ENCODE measurements at regions not wholly inside any gene's neighbourhood (a gene's known extent, or its start where the extent isn't known, plus 50 kb on each side); places are given as distances from the start of the nearest gene placed in this dataset.
"Not testable (repeated sequence)": the region's sequence is repeated elsewhere in the genome, so short reads cannot be mapped to it uniquely, and the experiment has no call there.

DNA sequence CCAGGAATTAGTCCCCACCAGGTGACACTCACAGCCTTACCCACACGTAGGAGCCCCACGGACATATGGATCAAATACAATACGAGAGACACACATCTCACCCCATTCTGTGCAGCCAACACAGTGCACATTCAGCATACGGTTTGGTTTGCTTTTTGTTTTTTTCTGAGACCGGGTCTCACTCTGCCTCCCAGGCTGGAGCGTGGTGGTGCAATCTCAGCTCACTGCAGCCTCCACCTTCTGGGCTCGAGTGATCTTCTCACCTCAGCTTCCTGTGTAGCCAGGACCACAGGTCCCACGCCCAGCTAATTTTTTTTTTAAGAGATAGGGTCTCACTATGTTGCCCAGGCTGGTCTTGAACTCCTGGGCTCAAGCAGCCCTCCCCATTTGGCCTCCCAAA lies 102.8 kb downstream of the POTEB start:
- H3K4me3 ChIP-seq; DNase-seq; H3K4me1 ChIP-seq; H3K36me3 ChIP-seq; H3K27me3 ChIP-seq; H3K9me3 ChIP-seq (replicated peaks); H3K27ac ChIP-seq: not testable (repeated sequence)

DNA sequence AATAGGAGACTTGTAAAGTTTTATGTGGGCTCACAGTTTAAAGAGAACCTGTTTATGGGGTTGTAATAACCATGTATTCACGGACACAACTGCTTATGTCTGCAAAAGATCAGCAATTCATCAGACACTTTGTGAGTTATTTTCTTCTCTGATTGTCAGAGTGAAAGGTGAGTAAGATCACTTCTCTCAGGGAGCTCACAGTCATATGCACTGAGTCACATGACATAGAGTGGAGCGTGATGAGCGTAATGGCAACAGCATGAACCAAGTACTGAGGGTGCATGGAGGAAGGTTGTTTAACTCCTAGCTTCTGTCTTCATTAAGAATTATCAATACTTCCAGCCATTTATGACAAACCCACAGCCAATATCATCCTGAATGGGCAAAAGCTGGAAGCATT lies 111.0 kb downstream of the POTEB start:
- not testable (repeated sequence) for H3K27ac ChIP-seq; H3K36me3 ChIP-seq; H3K27me3 ChIP-seq; H3K4me3 ChIP-seq; H3K4me1 ChIP-seq; DNase-seq; H3K9me3 ChIP-seq (replicated peaks)

DNA sequence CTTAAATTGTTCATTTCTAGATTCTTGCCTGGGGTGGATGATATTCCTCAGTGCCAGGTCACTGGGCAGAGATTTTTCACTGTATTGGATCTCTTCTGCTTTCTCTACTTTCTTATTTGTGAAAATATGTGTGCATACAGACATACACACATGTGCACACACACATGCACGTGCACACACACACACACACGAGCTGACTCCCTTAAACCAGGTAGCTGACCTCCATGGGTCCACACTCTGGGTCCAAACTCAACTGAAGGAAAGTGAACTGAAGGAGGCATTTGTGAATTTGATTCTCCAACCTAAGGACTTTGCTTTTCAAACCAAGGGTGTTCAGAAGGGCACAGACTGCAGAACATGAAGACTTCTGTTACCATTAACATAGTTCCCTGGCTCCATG lies 113.8 kb downstream of the POTEB start:
- H3K27me3 ChIP-seq; H3K4me1 ChIP-seq; H3K4me3 ChIP-seq; H3K36me3 ChIP-seq; H3K9me3 ChIP-seq (replicated peaks); H3K27ac ChIP-seq: not testable (repeated sequence)
- DNase-seq, result peak in 1 of 2 experiments; percentile 1

DNA sequence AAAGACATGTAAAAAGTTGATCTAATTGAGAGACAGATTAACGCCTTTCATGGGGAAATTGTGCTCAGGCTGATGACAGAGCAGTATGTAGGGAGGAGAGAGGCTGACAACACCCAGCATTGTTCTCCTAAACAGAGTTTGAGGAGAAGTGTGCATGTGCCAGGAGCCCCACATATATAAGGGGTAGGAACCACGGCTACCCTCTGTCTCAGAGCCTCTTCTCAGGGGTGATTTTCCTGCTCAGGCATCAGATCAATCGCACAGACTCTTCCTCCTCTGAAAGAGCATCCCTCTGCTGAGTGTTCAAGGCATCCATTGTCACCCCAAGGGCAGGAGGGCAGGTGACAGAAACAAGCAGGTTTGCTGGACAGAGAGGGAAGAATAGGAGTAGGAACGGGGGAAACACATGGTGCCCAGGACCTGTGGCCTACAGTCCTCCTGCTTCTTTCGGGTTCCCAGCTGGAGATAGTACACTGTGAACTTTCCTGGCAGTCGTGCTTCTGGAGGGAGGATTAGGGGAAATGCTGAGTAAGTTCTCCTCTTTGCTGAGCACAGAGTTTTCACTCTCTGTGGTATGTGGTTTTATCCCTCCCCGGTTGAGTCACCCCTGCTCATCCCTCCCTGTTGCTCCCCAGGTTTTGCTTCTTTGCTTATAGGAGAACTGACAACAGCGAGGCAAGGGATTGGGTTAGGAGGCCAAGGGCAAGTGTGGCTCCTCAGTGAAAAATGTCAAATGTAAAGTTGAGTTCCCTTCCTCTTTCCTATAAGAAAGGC lies 117.1 kb downstream of the POTEB start:
- not testable (repeated sequence) for H3K27ac ChIP-seq; H3K4me3 ChIP-seq; H3K4me1 ChIP-seq; H3K36me3 ChIP-seq; H3K27me3 ChIP-seq; H3K9me3 ChIP-seq (replicated peaks)
- peak in 1 of 2 experiments; percentile 0 for DNase-seq

DNA sequence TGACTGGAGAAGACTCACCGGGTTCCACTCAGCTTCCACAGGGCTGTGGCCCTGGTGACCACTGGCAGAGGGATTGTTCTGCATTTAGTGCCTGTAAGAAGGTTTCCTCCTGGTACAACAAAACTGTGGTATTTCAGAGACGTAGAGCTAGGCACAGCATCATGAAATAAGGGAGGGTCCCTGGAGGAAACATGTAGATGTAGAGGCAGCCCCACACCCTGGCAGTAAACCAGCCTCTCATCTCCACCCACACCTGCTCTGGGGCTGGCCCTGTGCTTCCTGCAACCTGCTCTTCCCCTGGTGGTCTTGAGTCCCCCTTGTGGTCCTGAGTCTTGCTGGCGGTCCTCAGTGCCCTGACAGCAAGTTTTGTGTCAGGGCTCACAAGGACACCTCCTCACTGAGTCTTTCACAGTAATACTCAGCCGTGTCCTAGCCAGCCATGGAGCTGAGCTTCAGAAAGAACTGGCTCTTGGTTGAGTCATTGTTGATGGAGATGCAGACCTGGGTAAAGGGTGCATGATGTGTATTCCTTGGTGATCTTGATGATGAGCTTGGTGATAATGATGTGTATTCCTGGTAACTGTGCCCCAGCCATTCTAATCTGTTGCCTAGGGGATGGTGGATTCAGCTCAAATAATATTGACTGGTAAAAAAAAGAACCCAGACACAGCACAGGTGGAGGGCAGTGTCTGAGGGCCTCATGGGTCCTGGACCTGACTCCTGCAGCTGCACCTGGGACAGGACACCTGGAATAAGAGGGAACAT lies 118.0 kb downstream of the POTEB start:
- H3K36me3 ChIP-seq, DNase-seq, H3K4me3 ChIP-seq: not testable (repeated sequence)

DNA sequence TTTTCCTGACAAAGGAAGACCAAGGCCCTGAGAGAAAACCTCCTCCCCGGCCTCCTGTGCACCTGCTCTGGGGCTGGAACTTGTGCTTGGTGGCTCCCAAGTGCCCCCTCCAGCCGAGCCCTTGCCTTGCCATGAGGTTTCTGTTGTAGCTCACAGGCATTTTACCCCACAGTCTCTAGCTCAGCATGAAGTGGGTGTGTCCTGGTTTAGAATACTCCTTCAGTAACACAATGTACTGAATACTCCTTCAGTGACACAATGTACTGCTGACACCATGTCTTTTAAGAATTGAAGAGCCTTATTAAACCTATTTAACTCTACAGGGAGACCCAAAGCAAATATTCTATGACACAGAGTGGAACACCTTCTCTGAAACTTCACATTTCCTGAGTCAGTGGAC lies 123.7 kb downstream of the POTEB start:
- not testable (repeated sequence) for H3K27ac ChIP-seq; H3K4me1 ChIP-seq; DNase-seq; H3K4me3 ChIP-seq; H3K36me3 ChIP-seq; H3K27me3 ChIP-seq; H3K9me3 ChIP-seq (replicated peaks)

More for the DNA sequence above, 118.0 kb downstream of the POTEB start:
- not testable (repeated sequence) for H3K9me3 ChIP-seq (replicated peaks); H3K27ac ChIP-seq; H3K4me1 ChIP-seq; H3K27me3 ChIP-seq

DNA sequence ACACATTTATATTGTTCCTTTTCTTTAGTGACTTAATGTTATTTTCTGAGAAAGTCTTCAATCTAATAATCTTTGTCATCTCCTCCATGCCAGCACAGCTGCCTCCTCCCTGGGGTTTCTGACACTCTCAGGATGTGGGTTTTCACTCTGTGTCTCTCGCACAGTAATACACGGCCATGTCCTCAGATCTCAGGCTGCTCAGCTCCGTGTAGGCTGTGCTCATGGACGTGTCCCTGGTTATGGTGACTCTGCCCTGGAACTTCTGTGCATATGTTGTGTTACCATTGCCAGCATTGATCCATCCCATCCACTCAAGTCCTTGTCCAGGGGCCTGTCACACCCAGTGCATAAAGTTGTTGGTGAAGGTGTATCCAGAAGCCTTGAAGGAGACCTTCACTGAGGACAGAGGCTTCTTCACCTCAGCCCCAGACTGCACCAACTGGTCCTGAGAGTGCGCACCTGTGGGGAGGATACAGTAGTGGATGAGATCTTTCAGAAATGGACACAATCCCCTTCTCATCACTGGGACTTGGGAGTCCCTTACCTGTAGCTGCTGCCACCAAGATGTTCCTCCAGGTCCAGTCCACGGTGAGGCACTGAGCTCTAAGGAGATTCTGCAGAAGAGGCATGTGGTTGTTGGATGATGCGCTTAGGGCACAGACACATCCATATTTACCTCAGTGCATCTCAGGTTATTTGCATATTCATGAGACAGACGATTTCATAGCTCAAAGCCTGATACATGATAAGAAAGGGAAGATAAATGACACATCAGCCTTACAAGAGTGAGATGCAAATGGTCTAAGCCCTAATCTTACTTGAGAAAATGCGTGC lies 125.2 kb downstream of the POTEB start:
- H3K4me1 ChIP-seq; DNase-seq; H3K9me3 ChIP-seq (replicated peaks); H3K36me3 ChIP-seq; H3K27me3 ChIP-seq; H3K27ac ChIP-seq; H3K4me3 ChIP-seq: not testable (repeated sequence)

DNA sequence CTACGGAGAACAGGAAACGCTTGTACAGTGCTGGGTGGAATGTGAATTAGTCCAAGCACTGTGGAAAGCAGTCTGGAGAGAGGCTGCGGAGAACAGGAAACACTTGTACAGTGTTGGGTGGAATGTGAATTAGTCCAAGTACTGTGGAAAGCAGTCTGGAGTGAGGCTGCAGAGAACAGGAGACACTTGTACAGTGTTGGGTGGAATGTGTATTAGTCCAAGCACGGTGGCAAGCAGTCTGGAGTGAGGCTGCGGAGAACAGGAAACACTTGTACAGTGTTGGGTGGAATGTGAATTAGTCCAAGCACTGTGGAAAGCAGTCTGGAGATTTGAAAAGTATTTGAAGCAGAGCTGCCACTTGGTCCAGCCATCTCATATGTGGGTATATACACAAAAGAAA lies 128.4 kb downstream of the POTEB start:
- DNase-seq; H3K27ac ChIP-seq; H3K4me3 ChIP-seq; H3K27me3 ChIP-seq; H3K36me3 ChIP-seq; H3K9me3 ChIP-seq (replicated peaks); H3K4me1 ChIP-seq: not testable (repeated sequence)

DNA sequence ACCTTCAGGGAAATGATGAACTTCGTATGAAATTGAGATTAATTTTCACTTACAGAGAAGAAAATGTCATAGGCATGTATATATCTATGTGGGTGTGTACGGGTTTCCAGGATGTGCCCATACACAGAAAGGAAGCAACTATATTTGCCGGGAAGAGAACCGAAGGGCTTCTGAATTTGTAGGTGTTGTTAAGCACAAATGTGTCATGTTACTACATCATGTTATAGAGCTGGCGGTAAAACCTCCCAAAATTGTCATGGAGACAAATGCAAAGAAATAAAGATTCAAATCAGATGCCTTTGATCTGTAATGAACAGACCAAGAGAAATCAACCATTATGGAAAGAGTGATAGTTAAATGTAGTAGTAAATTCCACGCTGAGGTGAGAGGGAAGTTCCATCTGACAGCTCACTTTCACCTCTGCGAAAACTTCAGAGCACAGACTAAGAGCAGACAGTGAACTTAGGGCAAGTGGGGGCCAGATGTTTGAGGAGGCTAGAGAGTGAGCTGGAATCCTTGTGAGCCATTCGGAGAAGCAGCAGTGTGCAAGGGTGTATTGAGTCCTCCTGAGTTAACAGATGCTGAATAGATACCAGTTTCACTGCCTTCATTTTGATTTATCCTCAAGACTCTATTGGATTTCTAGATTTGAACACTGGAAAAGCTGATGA lies 133.2 kb downstream of the POTEB start:
- H3K27me3 ChIP-seq; H3K36me3 ChIP-seq; H3K27ac ChIP-seq; DNase-seq; H3K4me1 ChIP-seq; H3K9me3 ChIP-seq (replicated peaks); H3K4me3 ChIP-seq: not testable (repeated sequence)

DNA sequence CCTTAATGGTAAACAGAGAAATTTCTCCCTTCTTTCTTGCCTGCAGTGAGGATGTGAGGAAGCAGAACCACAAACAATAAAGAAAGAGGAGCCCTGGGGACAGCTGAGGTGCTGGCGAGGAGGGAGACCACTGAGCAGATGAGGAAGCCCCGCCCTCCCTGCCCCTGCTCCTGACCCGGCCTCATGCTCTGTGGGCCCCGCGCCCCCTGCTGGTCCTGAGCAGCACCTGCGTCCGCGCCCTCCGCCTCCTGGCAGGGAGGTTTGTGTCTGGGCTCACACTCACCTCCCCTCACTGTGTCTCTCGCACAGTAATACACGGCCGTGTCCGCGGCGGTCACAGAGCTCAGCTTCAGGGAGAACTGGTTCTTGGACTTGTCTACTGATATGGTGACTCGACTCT lies 135.5 kb downstream of the POTEB start:
- H3K27me3 ChIP-seq; H3K27ac ChIP-seq; H3K9me3 ChIP-seq (replicated peaks); H3K4me1 ChIP-seq; H3K4me3 ChIP-seq; H3K36me3 ChIP-seq; DNase-seq: not testable (repeated sequence)

DNA sequence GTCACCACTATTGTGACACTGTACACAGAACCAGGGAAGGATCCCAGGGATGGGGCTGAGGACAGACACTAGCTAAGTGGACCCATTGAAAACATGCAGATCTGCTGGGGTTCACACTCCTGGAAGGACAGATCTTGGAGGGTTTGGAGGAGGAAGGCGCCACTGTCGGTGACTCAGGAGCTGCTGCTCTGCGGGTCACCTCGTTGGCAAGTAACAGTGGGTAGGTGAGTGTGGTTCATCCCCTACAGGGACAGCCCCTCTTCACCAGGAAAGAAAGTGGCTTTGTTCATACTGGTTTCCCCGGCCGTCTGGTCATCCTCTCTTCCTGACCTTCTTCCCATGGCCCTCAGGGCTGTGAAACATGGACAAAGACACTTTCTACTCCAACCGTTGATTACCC lies 139.5 kb downstream of the POTEB start:
- DNase-seq; H3K4me1 ChIP-seq; H3K4me3 ChIP-seq; H3K9me3 ChIP-seq (replicated peaks); H3K36me3 ChIP-seq; H3K27me3 ChIP-seq; H3K27ac ChIP-seq: not testable (repeated sequence)

DNA sequence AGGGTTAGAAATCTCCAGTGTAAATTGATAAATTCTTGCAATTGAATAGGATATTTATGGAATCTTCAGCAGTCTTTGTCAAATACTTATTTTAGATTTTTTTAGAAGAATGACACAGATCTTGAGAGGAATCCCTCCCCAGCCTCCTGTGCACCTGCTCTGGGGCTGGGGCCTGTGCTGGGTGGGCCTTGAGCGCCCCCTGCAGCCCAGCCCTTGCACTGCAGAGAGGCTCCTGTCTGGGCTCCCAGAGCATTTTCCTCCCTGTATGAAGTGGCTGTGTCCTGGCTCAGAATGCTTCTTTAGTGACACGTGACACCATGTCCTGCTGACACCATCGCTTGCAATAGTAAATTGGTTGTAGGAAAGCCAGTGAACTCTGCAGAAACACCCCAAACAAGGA lies 141.1 kb downstream of the POTEB start:
- DNase-seq; H3K9me3 ChIP-seq (replicated peaks); H3K27ac ChIP-seq: not testable (repeated sequence)

DNA sequence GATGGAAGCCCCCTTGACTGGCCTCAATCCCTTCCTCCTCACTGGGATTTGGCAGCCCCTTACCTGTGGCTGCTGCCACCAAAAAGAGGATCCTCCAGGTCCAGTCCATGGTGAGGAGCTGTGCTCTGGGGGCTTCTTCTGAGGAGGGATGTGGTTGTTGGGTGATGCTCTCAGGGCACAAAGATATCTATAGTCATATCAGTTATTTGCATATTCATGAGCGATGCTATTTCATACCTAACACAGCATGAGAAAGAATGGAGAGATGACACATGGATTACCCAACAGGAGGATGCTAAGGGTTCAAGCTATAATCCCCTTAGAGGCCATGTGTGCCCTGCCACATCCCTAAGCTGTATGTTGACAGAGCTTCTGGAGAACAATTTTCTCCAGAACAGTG lies 141.7 kb downstream of the POTEB start:
- H3K27me3 ChIP-seq; H3K4me3 ChIP-seq; H3K27ac ChIP-seq; H3K36me3 ChIP-seq; H3K9me3 ChIP-seq (replicated peaks); H3K4me1 ChIP-seq; DNase-seq: not testable (repeated sequence)

More for the DNA sequence above, 141.1 kb downstream of the POTEB start:
- H3K4me1 ChIP-seq, H3K27me3 ChIP-seq, H3K4me3 ChIP-seq, H3K36me3 ChIP-seq: not testable (repeated sequence)

DNA sequence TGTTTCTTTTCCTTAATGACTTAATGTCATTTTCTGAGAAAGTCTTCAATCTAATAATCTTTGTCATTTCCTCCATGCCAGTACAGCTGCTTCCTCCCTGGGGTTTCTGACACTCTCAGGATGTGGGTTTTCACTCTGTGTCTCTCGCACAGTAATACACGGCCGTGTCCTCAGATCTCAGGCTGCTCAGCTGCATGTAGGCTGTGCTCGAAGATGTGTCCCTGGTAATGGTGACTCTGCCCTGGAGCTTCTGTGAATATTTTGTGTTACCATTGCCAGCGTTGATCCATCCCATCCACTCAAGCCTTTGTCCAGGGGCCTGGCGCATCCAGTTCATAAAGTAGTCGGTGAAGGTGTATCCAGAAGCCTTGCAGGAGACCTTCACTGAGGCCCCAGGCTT lies 142.2 kb downstream of the POTEB start:
- not testable (repeated sequence) for H3K27me3 ChIP-seq; H3K36me3 ChIP-seq; H3K4me3 ChIP-seq; H3K27ac ChIP-seq; H3K9me3 ChIP-seq (replicated peaks); H3K4me1 ChIP-seq; DNase-seq

DNA sequence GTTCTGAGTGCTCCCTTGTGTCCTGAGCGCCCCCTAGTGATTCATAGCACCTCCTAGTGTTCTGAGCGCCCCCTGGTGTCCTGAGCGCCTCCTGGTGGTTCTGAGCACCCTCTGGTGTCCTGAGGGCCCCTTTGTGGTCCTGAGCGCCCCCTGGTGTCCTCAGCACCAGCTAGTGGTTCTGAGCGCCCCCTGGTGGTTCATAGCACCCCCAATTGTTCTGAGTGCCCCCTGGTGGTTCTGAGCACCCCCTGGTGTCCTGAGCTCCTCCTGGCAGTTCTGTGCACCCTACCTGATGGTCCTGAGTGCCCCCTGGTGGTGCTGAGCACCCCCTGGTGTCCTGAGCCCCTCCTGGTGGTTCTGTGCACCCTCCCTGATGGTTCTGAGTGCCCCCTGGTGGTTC lies 146.0 kb downstream of the POTEB start:
- DNase-seq; H3K4me1 ChIP-seq; H3K36me3 ChIP-seq; H3K9me3 ChIP-seq (replicated peaks); H3K4me3 ChIP-seq; H3K27me3 ChIP-seq; H3K27ac ChIP-seq: not testable (repeated sequence)
